K562 (cell line): ENCODE measurements at regions not wholly inside any gene's neighbourhood (a gene's known extent, or its start where the extent isn't known, plus 50 kb on each side); places are given as distances from the start of the nearest gene placed in this dataset.

ENCODE experiments used
- CTCF ChIP-seq, 3 experiments: IDR thresholded peaks in 2 of 3; conservative IDR thresholded peaks in 1 of 3; 2 replicates each; pipeline ENCODE4 v1.5.1; 2011 to 2012; ENCODE audit warnings: low read length in 3 of 3, mild to moderate bottlenecking in 3 of 3, control low read depth in 2 of 3, improper control_type of control experiment in 1 of 3, inconsistent platforms in 1 of 3, low read depth in 1 of 3, mixed read lengths in 1 of 3, moderate library complexity in 1 of 3; ENCODE audit not compliant: insufficient read depth in 2 of 3
- FOXA1 ChIP-seq: fragments of 450-650 bp; IDR thresholded peaks from 2 replicates; pipeline ENCODE4 v1.6.1; 2016; ENCODE audit warnings: mild to moderate bottlenecking, borderline replicate concordance
- ILK ChIP-seq: fragments of 450-650 bp; IDR thresholded peaks from 2 replicates; pipeline ENCODE4 v1.6.1; 2016; ENCODE audit warnings: missing genetic modification characterization, low read depth, mild to moderate bottlenecking, missing compliant biosample characterization, moderate library complexity, borderline replicate concordance
- NFIX ChIP-seq: fragments of 250-450 bp; sonication (Bioruptor Pico); IDR thresholded peaks from 2 replicates; pipeline ENCODE4 v1.4.0; 2020; ENCODE audit warnings: low read depth, mild to moderate bottlenecking, moderate library complexity
- NR3C1 ChIP-seq: sonication (generic); formaldehyde crosslinking; IDR thresholded peaks from 2 replicates; pipeline ENCODE4 v1.8.1; 2022; ENCODE audit warnings: missing genetic modification reagents
- STAT6 ChIP-seq: sonication (generic); formaldehyde crosslinking; IDR thresholded peaks from 2 replicates; pipeline ENCODE4 v1.8.1; 2023; ENCODE audit warnings: mild to moderate bottlenecking, missing genetic modification reagents
- XRCC4 ChIP-seq: IDR thresholded peaks from one replicate; pipeline ENCODE4 v1.6.1; 2011; ENCODE audit not compliant: insufficient read depth, insufficient read length; ENCODE audit errors: extremely low read depth
- ZNF644 ChIP-seq: fragments of 200-800 bp; sonication (Bioruptor generic); IDR thresholded peaks from 2 replicates; pipeline ENCODE4 v1.6.1; 2016; ENCODE audit warnings: low read depth, missing genetic modification characterization, missing compliant biosample characterization
- ZNF766 ChIP-seq: fragments of 200-800 bp; sonication (Bioruptor generic); conservative IDR thresholded peaks from 2 replicates; pipeline ENCODE4 v1.6.1; 2016; ENCODE audit warnings: missing genetic modification characterization, missing compliant biosample characterization
- TF ChIP-seq, protein P1 (sequence below): fragments of 200-600 bp; sonication (generic); IDR thresholded peaks from one replicate; pipeline ENCODE4 v1.6.1; 2012; ENCODE audit warnings: mild to moderate bottlenecking, low read depth, low read length, inconsistent platforms

GRCh38 chr3:15860014-15860934 is 62.5 kb upstream of the ANKRD28 start (continued):
- TF ChIP-seq, protein P1, sequence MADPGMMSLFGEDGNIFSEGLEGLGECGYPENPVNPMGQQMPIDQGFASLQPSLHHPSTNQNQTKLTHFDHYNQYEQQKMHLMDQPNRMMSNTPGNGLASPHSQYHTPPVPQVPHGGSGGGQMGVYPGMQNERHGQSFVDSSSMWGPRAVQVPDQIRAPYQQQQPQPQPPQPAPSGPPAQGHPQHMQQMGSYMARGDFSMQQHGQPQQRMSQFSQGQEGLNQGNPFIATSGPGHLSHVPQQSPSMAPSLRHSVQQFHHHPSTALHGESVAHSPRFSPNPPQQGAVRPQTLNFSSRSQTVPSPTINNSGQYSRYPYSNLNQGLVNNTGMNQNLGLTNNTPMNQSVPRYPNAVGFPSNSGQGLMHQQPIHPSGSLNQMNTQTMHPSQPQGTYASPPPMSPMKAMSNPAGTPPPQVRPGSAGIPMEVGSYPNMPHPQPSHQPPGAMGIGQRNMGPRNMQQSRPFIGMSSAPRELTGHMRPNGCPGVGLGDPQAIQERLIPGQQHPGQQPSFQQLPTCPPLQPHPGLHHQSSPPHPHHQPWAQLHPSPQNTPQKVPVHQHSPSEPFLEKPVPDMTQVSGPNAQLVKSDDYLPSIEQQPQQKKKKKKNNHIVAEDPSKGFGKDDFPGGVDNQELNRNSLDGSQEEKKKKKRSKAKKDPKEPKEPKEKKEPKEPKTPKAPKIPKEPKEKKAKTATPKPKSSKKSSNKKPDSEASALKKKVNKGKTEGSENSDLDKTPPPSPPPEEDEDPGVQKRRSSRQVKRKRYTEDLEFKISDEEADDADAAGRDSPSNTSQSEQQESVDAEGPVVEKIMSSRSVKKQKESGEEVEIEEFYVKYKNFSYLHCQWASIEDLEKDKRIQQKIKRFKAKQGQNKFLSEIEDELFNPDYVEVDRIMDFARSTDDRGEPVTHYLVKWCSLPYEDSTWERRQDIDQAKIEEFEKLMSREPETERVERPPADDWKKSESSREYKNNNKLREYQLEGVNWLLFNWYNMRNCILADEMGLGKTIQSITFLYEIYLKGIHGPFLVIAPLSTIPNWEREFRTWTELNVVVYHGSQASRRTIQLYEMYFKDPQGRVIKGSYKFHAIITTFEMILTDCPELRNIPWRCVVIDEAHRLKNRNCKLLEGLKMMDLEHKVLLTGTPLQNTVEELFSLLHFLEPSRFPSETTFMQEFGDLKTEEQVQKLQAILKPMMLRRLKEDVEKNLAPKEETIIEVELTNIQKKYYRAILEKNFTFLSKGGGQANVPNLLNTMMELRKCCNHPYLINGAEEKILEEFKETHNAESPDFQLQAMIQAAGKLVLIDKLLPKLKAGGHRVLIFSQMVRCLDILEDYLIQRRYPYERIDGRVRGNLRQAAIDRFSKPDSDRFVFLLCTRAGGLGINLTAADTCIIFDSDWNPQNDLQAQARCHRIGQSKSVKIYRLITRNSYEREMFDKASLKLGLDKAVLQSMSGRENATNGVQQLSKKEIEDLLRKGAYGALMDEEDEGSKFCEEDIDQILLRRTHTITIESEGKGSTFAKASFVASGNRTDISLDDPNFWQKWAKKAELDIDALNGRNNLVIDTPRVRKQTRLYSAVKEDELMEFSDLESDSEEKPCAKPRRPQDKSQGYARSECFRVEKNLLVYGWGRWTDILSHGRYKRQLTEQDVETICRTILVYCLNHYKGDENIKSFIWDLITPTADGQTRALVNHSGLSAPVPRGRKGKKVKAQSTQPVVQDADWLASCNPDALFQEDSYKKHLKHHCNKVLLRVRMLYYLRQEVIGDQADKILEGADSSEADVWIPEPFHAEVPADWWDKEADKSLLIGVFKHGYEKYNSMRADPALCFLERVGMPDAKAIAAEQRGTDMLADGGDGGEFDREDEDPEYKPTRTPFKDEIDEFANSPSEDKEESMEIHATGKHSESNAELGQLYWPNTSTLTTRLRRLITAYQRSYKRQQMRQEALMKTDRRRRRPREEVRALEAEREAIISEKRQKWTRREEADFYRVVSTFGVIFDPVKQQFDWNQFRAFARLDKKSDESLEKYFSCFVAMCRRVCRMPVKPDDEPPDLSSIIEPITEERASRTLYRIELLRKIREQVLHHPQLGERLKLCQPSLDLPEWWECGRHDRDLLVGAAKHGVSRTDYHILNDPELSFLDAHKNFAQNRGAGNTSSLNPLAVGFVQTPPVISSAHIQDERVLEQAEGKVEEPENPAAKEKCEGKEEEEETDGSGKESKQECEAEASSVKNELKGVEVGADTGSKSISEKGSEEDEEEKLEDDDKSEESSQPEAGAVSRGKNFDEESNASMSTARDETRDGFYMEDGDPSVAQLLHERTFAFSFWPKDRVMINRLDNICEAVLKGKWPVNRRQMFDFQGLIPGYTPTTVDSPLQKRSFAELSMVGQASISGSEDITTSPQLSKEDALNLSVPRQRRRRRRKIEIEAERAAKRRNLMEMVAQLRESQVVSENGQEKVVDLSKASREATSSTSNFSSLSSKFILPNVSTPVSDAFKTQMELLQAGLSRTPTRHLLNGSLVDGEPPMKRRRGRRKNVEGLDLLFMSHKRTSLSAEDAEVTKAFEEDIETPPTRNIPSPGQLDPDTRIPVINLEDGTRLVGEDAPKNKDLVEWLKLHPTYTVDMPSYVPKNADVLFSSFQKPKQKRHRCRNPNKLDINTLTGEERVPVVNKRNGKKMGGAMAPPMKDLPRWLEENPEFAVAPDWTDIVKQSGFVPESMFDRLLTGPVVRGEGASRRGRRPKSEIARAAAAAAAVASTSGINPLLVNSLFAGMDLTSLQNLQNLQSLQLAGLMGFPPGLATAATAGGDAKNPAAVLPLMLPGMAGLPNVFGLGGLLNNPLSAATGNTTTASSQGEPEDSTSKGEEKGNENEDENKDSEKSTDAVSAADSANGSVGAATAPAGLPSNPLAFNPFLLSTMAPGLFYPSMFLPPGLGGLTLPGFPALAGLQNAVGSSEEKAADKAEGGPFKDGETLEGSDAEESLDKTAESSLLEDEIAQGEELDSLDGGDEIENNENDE = no peak
- TF ChIP-seq FOXA1 (no peak), XRCC4 (no peak), ILK (tag) (no peak), NR3C1 (CRISPR knock-in tag) (no peak), ZNF766 (CRISPR knock-in tag) (no peak), ZNF644 (tag) (no peak), STAT6 (CRISPR knock-in tag) (no peak), CTCF (IDR thresholded peaks at IDR 0.05 in 2 of 3, conservative IDR thresholded peaks at IDR 0.05 in 1 of 3; ENCODE audit: insufficient read depth in 2 of 3, low read depth in 1 of 3, low read length in 3 of 3) (0 out of 6 replicates have a peak, but pooled peaks of 1 of the 3 experiments have one; percentile 3), NFIX (CRISPR knock-in tag) (no peak)
